NCI-H146 (cell line): ENCODE measurements at regions not wholly inside any gene's neighbourhood (a gene's known extent, or its start where the extent isn't known, plus 50 kb on each side); places are given as distances from the start of the nearest gene placed in this dataset.
"Not testable (repeated sequence)": the region's sequence is repeated elsewhere in the genome, so short reads cannot be mapped to it uniquely, and the experiment has no call there.

Source experiments
- DNase-seq: peaks from one replicate; lab custom pipeline; 2025; lab: John Stamatoyannopoulos, UW

DNA sequence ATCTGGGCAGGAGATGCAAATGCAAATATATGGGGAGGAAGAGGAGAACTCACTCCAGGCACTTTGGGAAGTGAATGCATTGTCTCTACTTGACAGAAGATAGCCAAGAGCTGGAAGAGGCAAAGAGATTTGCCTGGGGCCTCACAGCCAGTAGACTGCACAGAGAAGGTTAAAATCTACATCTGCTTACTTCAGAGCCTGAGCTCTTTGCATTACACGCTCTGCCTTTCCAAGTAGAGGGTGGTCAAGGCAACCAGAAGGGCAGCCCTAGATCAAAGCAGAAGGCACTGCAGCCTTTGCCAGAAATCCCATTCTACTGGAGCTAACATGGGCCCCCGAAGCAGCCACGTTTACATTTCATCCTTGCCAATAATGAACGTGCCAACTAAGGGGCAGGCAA, 407.2 kb upstream of the CCL2 start:
- DNase-seq: no peak

GRCh38 chr17:33848433-33848832, 406.7 kb upstream of the CCL2 start:
- no peak for DNase-seq

- no peak for DNase-seq
Observed at GRCh38 chr17:33854596-33854995, 400.5 kb upstream of the CCL2 start.

GRCh38 chr17:33858121-33858520, 397.0 kb upstream of the CCL2 start:
- no peak for DNase-seq

DNA sequence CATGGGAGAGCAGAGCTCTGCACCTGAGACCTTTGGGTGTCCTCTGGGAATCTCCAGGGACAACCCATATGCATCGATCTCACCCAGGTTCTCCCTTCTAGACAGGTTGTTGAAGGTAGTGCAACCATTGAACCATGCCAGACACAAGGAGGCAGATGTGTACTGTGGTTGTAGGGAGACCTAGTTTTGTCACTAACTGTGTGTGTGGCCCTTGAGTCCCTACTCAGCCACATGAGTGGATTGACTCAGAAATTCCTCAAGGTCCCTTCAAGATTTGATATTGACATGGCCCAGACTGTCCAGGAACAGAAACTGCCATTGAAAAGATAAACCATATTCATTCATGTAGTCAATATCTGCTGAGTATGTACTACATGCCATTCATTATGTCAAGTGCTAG, 396.4 kb upstream of the CCL2 start:
- DNase-seq: no peak

DNA sequence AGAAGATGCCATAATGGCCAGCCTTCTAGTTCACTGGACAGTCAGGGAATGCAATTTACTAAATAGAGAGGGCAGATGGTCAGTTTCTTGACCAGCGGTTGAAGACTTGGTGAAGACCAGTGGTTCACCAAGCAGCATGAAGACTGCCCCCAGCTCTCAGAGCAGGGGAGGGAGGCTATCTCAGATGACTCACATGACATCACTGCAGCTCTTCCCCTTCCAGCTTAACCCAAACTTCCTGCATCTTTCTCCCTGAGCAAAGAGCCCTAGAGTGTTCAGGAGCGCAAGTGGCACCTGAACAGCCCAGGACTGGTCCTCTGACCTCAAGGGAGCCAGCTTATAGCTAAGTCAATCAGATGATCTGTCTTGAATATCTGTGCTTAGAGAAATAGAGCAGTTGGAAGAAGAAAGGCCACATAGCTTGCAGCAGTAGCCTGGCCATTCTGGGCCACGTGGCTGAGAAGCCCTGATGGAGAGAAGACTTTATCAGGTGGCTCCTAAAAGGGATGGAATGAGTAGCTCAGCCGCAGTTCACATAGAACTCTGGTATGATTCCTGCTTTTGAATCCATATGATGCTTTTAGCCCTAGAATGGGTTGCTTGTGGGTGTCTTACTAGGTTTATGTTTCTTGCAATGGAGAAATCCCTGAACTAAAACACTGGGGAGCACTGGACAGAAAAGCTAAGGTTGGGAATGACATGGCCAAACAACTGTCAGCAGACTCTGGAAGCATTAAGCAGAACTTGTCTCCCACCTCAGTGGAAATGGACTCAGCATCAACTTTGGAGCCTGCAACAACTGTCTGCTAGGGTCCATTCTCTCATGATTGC, 392.1 kb upstream of the CCL2 start:
- no peak for DNase-seq

GRCh38 chr17:33864758-33865229, 390.3 kb upstream of the CCL2 start:
- DNase-seq: no peak

GRCh38 chr17:33868899-33869298, 386.2 kb upstream of the CCL2 start:
- no peak for DNase-seq

- DNase-seq: no peak
Observed at GRCh38 chr17:33870936-33871335, 384.1 kb upstream of the CCL2 start.

- no peak for DNase-seq
Observed at GRCh38 chr17:33871720-33872540, 383.2 kb upstream of the CCL2 start.

GRCh38 chr17:33873201-33873617, 381.9 kb upstream of the CCL2 start:
- DNase-seq: no peak

GRCh38 chr17:33874617-33875060, 380.4 kb upstream of the CCL2 start:
- DNase-seq: no peak

DNA sequence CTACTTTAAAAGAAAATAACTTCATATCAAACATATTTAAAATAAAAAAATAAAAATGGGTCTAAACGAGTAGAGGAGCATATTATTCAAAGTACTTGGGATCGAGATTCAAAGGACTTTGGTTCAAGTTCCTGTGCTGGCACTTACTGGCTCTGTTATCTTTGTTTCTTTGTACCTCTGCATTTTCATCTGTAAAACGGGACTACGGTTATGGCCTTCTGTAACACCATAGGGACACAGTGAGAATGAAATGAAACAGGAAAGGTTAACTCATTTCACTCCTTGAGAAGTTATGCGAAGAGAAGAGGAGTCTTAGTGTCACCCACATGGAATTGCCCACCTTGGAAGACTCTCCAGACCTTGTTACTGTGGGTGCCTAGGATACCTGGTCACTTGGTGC, 379.1 kb upstream of the CCL2 start:
- no peak for DNase-seq

DNA sequence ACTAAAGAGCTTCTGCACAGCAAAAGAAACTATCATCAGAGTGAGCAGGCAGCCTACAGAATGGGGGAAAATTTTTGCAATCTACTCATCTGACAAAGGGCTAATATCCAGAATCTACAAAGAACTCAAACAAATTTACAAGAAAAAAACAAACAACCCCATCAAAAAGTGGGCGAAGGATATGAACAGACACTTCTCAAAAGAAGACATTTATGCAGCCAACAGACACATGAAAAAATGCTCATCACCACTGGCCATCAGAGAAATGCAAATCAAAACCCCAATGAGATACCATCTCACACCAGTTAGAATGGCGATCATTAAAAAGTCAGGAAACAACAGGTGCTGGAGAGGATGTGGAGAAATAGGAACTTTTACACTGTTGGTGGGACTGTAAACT, 372.8 kb upstream of the CCL2 start:
- DNase-seq: not testable (repeated sequence)

DNA sequence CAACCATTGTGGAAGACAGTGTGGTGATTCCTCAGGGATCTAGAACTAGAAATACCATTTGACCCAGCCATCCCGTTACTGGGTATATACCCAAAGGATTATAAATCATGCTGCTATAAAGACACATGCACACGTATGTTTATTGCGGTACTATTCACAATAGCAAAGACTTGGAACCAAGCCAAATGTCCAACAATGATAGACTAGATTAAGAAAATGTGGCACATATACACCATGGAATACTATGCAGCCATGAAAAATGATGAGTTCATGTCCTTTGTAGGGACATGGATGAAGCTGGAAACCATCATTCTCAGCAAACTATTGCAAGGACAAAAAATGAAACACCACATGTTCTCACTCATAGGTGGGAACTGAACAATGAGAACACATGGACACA, 372.4 kb upstream of the CCL2 start:
- not testable (repeated sequence) for DNase-seq

DNA sequence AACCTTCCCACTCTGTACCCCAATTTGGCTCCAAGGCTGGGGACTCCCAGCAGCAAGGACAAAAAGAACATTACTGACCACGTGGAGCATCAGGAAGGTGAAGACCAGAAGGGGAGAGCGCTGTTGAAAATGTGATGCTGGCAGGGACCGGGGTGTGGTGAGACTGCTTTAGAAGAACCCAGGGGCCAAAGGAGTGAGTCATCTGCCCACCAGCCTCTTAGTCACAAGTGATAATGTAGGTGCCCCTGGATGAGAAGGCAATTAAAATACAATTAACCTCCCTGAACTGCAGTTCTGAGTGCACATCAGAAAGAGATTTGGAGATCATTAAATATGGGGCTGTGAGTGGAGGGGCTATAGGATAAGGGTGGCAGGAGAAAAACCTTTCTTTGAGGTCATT, 366.6 kb upstream of the CCL2 start:
- DNase-seq: no peak

GRCh38 chr17:33889040-33889439, 366.0 kb upstream of the CCL2 start:
- DNase-seq: no peak

- DNase-seq: no peak
Observed at GRCh38 chr17:33889766-33890165, 365.3 kb upstream of the CCL2 start.

DNA sequence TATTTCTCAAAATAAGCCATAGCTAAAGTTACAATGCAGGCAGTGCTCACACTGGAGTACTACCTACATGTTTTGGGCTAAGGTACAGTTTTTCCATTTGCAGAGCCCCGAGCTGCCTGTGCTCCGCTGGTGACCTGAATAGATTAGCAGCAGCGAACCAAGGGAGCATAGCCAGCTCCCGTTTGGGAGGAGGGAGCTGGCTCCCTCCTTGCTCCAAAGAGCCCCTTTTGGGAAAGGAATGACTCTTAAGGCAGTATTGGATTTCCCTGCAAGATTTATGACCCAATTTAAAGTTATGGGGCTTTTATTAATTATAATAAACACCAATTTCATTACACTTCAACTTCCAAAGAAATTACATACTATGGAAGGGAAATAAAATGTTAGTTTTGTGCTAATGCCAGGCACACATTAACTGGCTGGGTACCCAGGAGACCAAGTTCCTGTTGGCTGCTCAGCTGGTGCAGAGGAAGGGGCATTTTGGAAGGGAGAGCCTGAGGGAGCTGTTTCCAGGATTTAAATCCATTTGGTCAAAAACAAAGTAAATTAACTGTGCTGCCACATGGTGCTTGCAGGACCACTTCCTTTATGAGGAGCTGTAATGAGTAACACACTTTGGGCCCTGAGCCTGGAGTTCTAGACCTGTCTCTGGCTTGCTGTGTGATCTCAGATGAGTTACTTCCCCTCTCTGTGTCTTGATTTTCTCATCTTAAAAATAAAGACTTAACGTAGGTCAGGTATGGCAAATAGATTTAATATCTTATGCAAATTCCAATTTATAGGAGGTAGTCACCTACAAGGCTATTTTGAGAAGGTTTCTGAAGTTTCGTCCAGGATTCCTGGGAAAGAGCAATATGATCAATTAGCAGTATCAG, 362.1 kb upstream of the CCL2 start:
- no peak for DNase-seq

DNA sequence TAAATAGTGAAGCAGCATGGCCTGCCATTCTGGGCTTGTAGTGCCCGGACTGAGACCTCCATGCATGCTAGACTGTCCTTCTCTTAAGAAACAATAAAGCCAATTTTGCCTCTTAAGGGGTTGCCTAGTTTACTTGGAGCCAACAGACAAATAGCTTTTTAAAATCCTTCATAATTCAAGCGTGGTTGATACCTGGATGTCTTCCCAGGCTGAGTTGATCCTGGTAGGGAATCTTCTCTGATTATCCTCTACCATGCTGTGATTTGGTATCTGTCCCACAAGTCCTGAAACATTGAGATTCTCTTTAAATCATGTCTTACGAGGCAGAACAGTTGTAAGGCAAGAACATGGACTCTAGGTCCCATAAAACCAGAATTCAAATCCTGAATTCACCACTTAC, 359.6 kb upstream of the CCL2 start:
- DNase-seq: no peak

DNA sequence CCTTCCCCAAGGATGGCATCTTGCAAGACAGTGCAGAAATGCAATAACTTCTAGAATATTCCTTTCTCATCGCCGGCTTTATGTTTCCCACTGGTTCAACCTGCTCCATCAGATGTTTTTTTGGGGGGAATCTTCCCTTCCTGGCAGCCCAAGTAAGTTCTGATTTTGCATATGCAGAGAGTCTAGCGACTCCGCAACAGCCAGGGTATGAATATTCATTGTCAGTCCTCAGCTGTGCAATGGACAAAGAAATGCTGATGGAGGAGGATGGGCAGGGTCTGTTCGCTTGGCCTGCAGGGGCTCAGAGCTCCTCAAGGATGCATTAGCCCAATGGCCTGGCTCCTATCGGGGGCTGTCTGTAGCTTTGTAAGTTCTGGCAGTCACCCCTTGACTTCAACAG, 358.8 kb upstream of the CCL2 start:
- no peak for DNase-seq

DNA sequence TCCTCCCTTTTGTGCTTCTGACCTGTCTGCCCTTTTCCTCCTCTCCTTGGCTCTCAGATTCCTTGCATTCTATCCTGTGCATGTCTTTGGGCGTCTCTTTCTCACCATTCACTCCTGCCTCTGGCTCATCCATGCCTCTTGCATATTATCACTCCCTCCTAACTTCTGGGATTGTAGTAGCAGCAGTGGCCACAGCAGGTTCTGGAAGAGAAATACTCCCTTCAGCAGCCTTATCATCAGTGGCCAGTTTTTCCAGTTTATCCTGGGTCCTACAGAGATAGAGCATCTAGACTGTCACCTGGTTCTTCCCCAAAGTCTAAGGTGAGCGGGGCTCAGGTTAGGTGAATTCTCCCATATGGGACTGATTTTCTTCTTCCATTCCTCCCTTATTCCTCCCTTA, 354.0 kb upstream of the CCL2 start:
- no peak for DNase-seq
